Mucosa of gallbladder (tissue), 1 donor: ENCODE measurements at regions not wholly inside any gene's neighbourhood (a gene's known extent, or its start where the extent isn't known, plus 50 kb on each side); places are given as distances from the start of the nearest gene placed in this dataset.
A peak's percentile ranks its signal among the peaks of the same experiment; 100 is the strongest.

Experiments
- DNase-seq: peaks from one replicate; pipeline ENCODE4 v3.0.0-alpha.2; 2020; ENCODE audit warnings: low spot score
- donor health status: DM: no; HTN: no; CAD: no.

GRCh38 chr5:68379275-68380036, 163.9 kb downstream of the PIK3R1 start:
- peak; percentile 7 for DNase-seq

GRCh38 chr5:68380078-68380477, 164.5 kb downstream of the PIK3R1 start:
- peak; percentile 8 for DNase-seq

GRCh38 chr5:68381060-68381459, 165.5 kb downstream of the PIK3R1 start:
- peak; percentile 1 for DNase-seq

- DNase-seq, result no peak
These were observed 166.4 kb downstream of the PIK3R1 start for GRCh38 chr5:68381909-68382308.

GRCh38 chr5:68382640-68383039, 167.1 kb downstream of the PIK3R1 start:
- no peak for DNase-seq

- DNase-seq, result no peak
These were observed 168.3 kb downstream of the PIK3R1 start for GRCh38 chr5:68383888-68384310.

GRCh38 chr5:68384936-68385594, 169.5 kb downstream of the PIK3R1 start:
- no peak for DNase-seq

- DNase-seq, result no peak
These were observed 170.4 kb downstream of the PIK3R1 start for GRCh38 chr5:68385936-68386335.

GRCh38 chr5:68387074-68387796, 171.7 kb downstream of the PIK3R1 start:
- no peak for DNase-seq

GRCh38 chr5:68389618-68390017, 174.1 kb downstream of the PIK3R1 start:
- no peak for DNase-seq

- DNase-seq, result no peak
These were observed 177.1 kb downstream of the PIK3R1 start for GRCh38 chr5:68392617-68393016.

GRCh38 chr5:68395302-68395701, 179.7 kb downstream of the PIK3R1 start:
- no peak for DNase-seq

- DNase-seq, result peak; percentile 72
These were observed 180.5 kb downstream of the PIK3R1 start for GRCh38 chr5:68395926-68396511.

GRCh38 chr5:68396722-68397121, 181.2 kb downstream of the PIK3R1 start:
- peak; percentile 90 for DNase-seq

GRCh38 chr5:68398146-68398812, 182.7 kb downstream of the PIK3R1 start:
- DNase-seq, result no peak

- DNase-seq, result no peak
These were observed 187.7 kb downstream of the PIK3R1 start for GRCh38 chr5:68403301-68403700.

GRCh38 chr5:68404246-68404645, 188.7 kb downstream of the PIK3R1 start:
- no peak for DNase-seq

GRCh38 chr5:68405026-68405684, 189.6 kb downstream of the PIK3R1 start:
- peak; percentile 37 for DNase-seq

- DNase-seq, result no peak
These were observed 190.5 kb downstream of the PIK3R1 start for GRCh38 chr5:68405784-68406743.

GRCh38 chr5:68406767-68407241, 191.2 kb downstream of the PIK3R1 start:
- DNase-seq, result no peak
